Mammary epithelial cell (primary cell): ENCODE measurements at regions not wholly inside any gene's neighbourhood (a gene's known extent, or its start where the extent isn't known, plus 50 kb on each side); places are given as distances from the start of the nearest gene placed in this dataset.

Experiments used
- EZH2 ChIP-seq: IDR thresholded peaks from 2 replicates; pipeline ENCODE4 v1.6.1; 2012; ENCODE audit warnings: low read length, inconsistent platforms, borderline replicate concordance
- TF ChIP-seq, protein P1 (sequence below), 2 donors: IDR thresholded peaks in 1 of 2; conservative IDR thresholded peaks in 1 of 2; 2 replicates each; pipeline ENCODE4 v1.5.1; 2011 to 2012; ENCODE audit warnings: inconsistent platforms in 2 of 2, low read length in 2 of 2, mild to moderate bottlenecking in 2 of 2, control low read depth in 1 of 2, low read depth in 1 of 2; ENCODE audit not compliant: insufficient read depth in 1 of 2; ENCODE audit errors: extremely low read depth in 1 of 2

- TF ChIP-seq EZH2: no peak
- TF ChIP-seq, protein P1, sequence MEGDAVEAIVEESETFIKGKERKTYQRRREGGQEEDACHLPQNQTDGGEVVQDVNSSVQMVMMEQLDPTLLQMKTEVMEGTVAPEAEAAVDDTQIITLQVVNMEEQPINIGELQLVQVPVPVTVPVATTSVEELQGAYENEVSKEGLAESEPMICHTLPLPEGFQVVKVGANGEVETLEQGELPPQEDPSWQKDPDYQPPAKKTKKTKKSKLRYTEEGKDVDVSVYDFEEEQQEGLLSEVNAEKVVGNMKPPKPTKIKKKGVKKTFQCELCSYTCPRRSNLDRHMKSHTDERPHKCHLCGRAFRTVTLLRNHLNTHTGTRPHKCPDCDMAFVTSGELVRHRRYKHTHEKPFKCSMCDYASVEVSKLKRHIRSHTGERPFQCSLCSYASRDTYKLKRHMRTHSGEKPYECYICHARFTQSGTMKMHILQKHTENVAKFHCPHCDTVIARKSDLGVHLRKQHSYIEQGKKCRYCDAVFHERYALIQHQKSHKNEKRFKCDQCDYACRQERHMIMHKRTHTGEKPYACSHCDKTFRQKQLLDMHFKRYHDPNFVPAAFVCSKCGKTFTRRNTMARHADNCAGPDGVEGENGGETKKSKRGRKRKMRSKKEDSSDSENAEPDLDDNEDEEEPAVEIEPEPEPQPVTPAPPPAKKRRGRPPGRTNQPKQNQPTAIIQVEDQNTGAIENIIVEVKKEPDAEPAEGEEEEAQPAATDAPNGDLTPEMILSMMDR (conservative IDR thresholded peaks at IDR 0.05 in 1 of 2, IDR thresholded peaks at IDR 0.05 in 1 of 2; ENCODE audit: extremely low read depth in 1 of 2, insufficient read depth in 1 of 2, low read depth in 1 of 2, low read length in 2 of 2): no peak
Observed at GRCh38 chr2:237222601-237223041, 136.9 kb downstream of the COPS8 start.
